GM19239 (cell line): ENCODE measurements at regions not wholly inside any gene's neighbourhood (a gene's known extent, or its start where the extent isn't known, plus 50 kb on each side); places are given as distances from the start of the nearest gene placed in this dataset.
"Not testable (repeated sequence)": the region's sequence is repeated elsewhere in the genome, so short reads cannot be mapped to it uniquely, and the experiment has no call there.

Experiments used
- DNase-seq: peaks from one replicate; pipeline ENCODE4 v3.0.0; 2011; ENCODE audit warnings: low spot score; ENCODE audit not compliant: insufficient read length
- FAIRE-seq: peaks from 2 replicates; lab custom pipeline; 2011; peaks lifted over from hg19 to GRCh38; lab: Jason Lieb, UNC

DNA sequence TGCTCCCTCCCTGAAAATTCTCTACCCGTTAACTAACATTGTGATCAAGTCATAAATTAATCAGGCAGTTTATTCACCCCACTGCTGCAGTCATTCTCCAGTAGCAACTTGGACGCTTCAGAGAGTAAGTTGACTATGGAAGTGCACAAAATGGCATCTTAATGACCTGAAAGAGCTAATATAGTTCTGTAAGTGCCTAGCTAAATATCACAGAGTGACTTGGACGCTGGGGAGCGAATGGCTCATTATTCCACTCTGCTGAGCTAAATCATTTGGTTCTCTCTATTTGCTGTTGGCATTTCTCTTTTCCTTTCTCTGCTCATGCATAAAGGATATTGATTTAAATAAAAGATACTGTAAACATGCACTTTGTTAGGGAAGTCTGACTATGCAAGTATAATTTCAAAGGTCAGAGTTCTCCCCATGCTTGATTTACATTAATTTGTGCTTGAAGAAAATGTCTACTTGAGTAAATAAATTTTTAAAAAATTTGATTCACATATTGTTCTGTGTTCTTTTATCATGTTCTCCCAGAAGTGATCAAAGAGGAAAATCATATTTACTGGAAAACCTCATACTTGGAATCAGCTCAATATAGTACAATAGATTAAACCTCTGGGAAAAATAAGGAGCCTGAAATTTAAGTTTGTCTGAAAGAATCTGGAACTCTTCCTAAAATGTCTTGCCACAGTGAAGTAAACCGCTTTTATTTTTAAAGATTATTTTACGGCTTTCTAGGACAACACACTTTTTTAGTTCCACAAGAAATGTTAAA, 169.5 kb upstream of the HAPLN1 start:
- FAIRE-seq (no peak), DNase-seq (no peak)

DNA sequence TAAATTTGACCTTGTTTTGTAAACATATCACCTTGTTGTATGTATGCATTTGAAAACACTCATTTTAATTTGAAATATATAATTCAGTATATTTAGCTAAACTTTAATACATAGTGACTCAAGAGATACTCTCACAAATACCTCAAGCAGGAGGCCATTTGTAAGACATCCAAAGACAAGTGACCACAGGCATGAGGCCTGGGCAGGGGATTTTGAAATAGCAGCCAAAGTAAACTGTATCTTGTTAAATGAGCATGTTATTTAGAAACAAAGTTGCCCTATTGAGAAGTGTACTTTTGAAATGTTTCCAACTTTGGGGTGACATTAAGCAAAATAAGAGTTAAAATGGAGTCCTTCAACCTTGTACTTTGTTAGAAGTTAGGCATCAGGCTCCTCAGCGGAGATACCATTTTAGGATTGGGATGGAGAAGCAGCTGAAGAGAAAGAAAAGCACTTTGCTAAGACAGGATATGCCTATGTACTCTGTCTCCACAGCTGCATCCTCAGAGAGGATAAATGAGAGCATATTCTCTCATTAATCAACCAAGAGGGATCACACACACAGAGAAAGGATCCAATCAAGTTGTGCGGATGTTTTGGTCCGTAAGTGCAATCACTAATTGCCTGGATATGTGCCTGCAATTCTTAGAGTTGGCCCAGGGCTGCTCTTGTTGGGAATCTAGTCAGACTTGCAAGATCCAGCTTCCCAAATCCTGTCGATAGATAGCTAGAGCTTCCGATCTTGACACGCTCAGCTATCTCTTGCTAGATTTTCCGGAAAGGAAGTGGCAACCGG, 157.5 kb upstream of the HAPLN1 start:
- FAIRE-seq (no peak), DNase-seq (no peak)

- DNase-seq (no peak), FAIRE-seq (no peak)
Observed at GRCh38 chr5:83871533-83872395, 151.1 kb upstream of the HAPLN1 start.

- DNase-seq (no peak), FAIRE-seq (no peak)
Observed at GRCh38 chr5:83866181-83866580, 145.5 kb upstream of the HAPLN1 start.

DNA sequence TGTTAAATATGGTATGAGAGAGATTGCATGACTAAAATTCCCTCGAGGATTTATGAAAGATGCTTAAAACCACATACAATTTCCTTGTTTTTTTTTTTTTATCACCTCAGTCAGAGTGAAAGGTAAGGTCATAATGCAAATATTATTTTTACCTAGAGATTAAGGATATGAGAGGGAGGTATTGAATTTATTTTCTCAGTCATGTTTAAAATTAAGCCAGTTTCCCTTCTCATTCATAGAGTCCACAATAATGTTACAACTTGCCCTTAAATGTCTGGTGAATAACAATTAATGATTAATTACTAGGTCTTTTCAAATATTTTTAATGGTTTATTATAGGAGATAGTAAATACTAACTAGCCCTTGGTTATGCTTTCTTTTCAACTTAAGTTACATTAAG, 144.9 kb upstream of the HAPLN1 start:
- DNase-seq (no peak), FAIRE-seq (no peak)

DNA sequence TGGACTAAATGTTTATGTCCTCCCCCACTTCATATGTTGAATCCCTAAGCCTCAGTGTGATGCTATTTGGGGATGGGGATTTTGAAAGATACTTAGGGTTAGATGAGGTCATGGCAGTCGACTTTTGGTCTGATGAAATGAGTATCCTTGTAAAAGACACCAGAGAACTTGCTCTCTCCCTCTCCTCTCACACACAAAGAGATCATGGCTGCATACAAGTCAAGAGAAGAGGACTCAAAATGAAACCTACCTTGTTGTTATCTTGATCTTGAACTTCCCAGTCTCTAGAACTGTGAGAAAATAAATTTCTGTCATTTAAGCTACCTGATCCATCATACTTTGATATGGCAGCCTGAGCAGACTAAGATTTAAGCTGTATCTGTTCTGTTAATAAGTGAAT, 144.0 kb upstream of the HAPLN1 start:
- DNase-seq (no peak), FAIRE-seq (no peak)

- FAIRE-seq (no peak), DNase-seq (no peak)
Observed at GRCh38 chr5:83857341-83857740, 136.7 kb upstream of the HAPLN1 start.

GRCh38 chr5:83856881-83857280, 136.2 kb upstream of the HAPLN1 start:
- no peak for FAIRE-seq
- no peak for DNase-seq

DNA sequence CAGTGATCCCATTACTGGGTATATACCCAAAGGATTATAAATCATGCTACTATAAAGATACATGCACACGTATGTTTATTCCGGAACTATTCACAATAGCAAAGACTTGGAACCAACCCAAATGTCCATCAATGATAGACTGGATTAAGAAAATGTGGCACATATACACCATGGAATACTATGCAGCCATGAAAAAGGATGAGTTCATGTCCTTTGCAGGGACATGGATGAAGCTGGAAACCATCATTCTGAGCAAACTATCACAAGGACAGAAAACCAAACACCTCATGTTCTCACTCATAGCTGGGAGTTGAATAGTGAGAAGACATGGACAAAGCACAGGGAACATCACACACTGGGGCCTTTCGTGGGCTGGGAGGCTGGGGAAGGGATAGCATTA, 129.8 kb upstream of the HAPLN1 start:
- DNase-seq, FAIRE-seq: not testable (repeated sequence)

DNA sequence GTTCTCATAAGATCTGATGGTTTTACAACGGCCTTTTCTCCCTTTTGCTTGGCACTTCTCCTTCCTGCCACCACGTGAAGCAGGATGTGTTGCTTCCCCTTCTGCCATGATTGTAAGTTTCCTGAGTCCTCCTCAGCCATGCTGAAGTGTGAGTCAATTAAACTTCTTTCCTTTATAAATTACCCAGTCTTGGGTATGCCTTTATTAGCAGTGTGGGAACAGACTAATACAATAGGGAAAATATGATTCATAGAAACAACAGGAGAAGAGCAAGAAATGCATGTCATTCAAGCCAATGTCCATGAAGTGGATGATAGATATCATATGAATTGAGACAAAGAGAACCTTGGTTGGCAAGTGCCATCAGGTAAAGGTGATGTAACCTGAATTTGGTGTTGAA, 128.3 kb upstream of the HAPLN1 start:
- peak; percentile 28 for FAIRE-seq
- DNase-seq: no peak

GRCh38 chr5:83846624-83847350, 126.1 kb upstream of the HAPLN1 start:
- DNase-seq: no peak
- FAIRE-seq: no peak

DNA sequence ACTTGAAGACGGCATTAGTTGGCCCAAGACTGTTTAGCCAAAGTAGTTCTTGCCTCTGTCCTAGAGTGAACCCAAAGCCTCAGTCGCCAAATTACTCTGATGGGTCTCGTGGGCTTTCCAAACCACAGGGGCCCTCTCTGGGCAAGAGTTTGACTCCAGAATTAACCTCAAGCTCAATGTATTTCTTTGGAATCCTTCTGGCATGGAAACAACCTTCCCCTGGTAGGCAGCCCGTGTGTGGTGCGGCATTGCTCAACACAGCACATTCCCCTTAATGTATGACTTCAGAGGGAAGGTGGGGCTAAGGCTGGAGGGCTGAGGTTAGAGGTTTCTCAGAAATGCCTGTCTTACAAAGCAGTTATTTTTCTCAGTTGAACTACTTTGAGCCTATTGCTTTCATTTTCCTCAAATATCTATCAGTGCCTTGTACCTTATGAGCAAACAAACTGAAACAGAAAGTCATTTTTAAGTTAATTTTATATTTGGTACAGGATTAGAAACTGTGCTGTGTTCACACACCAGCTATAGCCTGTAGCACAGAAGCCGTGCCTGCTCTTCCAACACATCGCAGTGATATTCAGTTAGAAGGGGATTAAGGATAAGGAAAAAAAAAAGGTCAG, 123.9 kb upstream of the HAPLN1 start:
- peak; percentile 53 for DNase-seq
- FAIRE-seq: peak; percentile 96

GRCh38 chr5:83839788-83840187, 119.1 kb upstream of the HAPLN1 start:
- FAIRE-seq: no peak
- no peak for DNase-seq

DNA sequence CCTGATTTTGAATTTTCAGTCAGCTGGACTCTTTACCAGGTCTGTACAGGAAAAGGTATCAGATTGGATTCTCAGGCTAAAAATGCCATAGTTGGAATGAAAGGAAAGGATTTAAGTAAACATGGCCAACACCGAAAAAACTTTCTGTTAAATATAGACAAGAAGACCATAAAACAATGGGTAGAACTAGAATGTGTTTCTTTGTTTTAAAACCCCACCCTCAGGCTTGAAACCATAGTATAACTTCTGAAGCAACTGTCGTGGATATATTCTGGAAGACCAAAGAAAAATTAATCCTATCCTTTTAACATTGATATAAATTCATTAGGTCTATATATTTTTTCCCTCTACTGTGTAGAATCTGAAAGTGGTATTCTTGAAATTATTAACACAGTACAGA, 118.6 kb upstream of the HAPLN1 start:
- DNase-seq (no peak), FAIRE-seq (no peak)

DNA sequence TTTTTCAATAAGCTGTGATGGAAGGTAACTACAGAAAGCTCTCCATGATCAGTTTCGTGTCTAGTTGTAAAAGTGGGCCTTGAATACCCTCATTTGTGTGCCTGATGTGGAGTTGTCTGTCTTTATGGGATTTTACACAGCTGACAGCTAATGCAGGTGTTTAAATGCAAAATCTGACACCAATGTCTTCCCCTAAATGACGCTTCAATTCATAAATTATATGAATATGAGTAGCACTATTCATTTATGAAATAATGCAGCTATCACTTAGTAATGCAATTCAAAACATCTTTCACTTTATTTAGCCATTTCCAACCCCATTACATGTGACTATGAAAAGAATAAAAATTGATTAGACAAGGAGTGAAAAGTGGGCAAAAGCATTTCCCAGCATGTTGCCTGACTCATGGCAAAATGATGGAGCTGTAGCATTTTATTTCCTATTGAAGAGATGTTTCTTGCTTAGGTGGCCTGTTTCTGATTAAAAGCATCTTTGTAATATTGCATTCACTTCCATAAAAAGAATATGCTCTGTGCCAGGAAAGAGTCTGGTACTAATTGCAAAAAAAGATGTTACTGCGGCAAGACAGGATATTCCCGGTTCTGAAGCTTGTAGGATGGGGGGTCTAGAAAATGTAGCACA, 116.7 kb upstream of the HAPLN1 start:
- FAIRE-seq (no peak), DNase-seq (no peak)

DNA sequence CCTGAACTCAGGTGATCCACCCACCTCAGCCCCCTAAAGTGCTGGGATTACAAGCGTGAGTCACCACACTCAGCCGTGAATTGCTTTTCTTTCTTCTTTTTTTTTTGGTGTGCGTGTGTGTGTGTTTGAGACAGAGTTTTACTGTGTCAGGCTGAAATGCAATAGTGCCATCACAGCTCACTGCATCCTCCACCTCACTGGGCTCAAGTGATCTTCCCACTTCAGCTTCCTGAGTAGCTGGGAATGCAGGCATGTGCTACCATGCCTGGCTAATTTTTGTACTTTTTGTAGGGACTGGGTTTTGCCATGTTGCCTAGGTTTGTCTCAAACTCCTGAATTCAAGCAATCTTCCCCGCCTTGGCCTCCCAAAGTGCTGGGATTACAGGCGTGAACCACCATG, 113.7 kb upstream of the HAPLN1 start:
- FAIRE-seq: no peak
- DNase-seq: no peak

- DNase-seq: no peak
- FAIRE-seq: no peak
Observed at GRCh38 chr5:83831834-83832233, 111.2 kb upstream of the HAPLN1 start.

- DNase-seq (no peak), FAIRE-seq (no peak)
Observed at GRCh38 chr5:83827111-83827557, 106.5 kb upstream of the HAPLN1 start.

DNA sequence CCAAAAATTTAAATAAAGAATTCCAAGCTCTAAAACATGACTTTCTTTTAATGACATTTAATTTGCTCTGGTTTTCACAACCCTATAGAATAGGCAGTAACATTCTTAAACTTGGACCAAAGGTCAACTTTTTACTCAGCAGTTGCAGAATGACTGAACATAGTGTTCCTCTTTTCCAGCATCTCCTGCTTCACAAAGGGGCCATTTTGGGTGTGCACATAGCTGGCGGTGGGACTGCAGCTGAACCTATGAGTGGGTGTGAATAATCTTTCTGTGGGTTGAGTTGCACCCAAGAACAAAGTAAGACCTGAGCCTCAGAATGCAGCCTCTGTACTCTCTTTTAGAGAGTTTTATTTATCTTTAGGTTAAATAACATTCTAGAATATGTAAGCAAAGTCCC, 96.9 kb upstream of the HAPLN1 start:
- DNase-seq (no peak), FAIRE-seq (no peak)
